MM.1S (cell line): ENCODE measurements at regions not wholly inside any gene's neighbourhood (a gene's known extent, or its start where the extent isn't known, plus 50 kb on each side); places are given as distances from the start of the nearest gene placed in this dataset.

Experiments
- DNase-seq: peaks from one replicate; pipeline ENCODE4 v3.0.0-alpha.2; 2015
- H2AFZ ChIP-seq: fragments of 300-600 bp; sonication (generic); 2 replicates; pipeline ENCODE4 v1.6.0; 2016; ENCODE audit warnings: antibody characterized with exemption, low read length
- H3F3A ChIP-seq: fragments of 300-600 bp; sonication (generic); 2 replicates; pipeline ENCODE4 v1.6.1; 2016; ENCODE audit warnings: mild to moderate bottlenecking, antibody characterized with exemption, low read length, moderate library complexity, mixed read lengths; ENCODE audit not compliant: insufficient read depth
- H3K27ac ChIP-seq: fragments of 300-600 bp; sonication (generic); 2 replicates; pipeline ENCODE4 v1.5.1; 2016; ENCODE audit warnings: mild to moderate bottlenecking, low read length
- H3K27me3 ChIP-seq: fragments of 300-600 bp; sonication (generic); replicated peaks from 2 replicates; pipeline ENCODE4 v1.6.0; 2016; ENCODE audit warnings: low read length; ENCODE audit not compliant: insufficient read depth
- H3K36me3 ChIP-seq: fragments of 300-600 bp; sonication (generic); replicated peaks from 2 replicates; pipeline ENCODE4 v1.6.1; 2016; ENCODE audit warnings: mild to moderate bottlenecking, low read length, mixed read lengths; ENCODE audit not compliant: insufficient read depth
- H3K4me1 ChIP-seq: fragments of 300-600 bp; sonication (generic); 2 replicates; pipeline ENCODE4 v1.6.1; 2016; ENCODE audit warnings: low read length, mixed read lengths
- H3K4me2 ChIP-seq: fragments of 300-600 bp; sonication (generic); 2 replicates; pipeline ENCODE4 v1.6.0; 2016; ENCODE audit warnings: low read depth, low read length
- H3K4me3 ChIP-seq: fragments of 300-600 bp; sonication (generic); 2 replicates; pipeline ENCODE4 v1.5.1; 2016; ENCODE audit warnings: low read length, mixed read lengths
- H3K79me2 ChIP-seq: fragments of 300-600 bp; sonication (generic); 2 replicates; pipeline ENCODE4 v1.6.1; 2016; ENCODE audit warnings: mixed run types, low read length, mixed read lengths
- H3K9ac ChIP-seq: fragments of 300-600 bp; sonication (generic); 2 replicates; pipeline ENCODE4 v1.6.1; 2016; ENCODE audit warnings: low read length, mixed read lengths
- H3K9me2 ChIP-seq: fragments of 300-600 bp; sonication (generic); replicated peaks from 2 replicates; pipeline ENCODE4 v1.6.1; 2016; ENCODE audit warnings: mild to moderate bottlenecking, low read length, mixed read lengths; ENCODE audit not compliant: insufficient read depth
- H3K9me3 ChIP-seq: fragments of 300-600 bp; sonication (generic); replicated peaks from 2 replicates; pipeline ENCODE4 v1.6.1; 2016; ENCODE audit warnings: mild to moderate bottlenecking, low read length, mixed read lengths; ENCODE audit not compliant: insufficient read depth
- H4K20me1 ChIP-seq: fragments of 300-600 bp; sonication (generic); 2 replicates; pipeline ENCODE4 v1.6.1; 2016; ENCODE audit warnings: mild to moderate bottlenecking, low read length, moderate library complexity, mixed read lengths; ENCODE audit not compliant: insufficient read depth
- EZH2 ChIP-seq: fragments of 300-600 bp; sonication (generic); optimal IDR thresholded peaks from 2 replicates; pipeline ENCODE3; 2017; ENCODE audit warnings: low read depth, mild to moderate bottlenecking, antibody characterized with exemption, low read length, mixed read lengths
- EZH2phosphoT487 ChIP-seq: fragments of 300-600 bp; sonication (generic); IDR thresholded peaks from 2 replicates; pipeline ENCODE4 v1.6.1; 2018; ENCODE audit warnings: antibody characterized with exemption, low read length
- TF ChIP-seq, protein P1 (sequence below): fragments of 300-600 bp; sonication (generic); IDR thresholded peaks from 2 replicates; pipeline ENCODE4 v1.5.1; 2016; ENCODE audit warnings: antibody characterized with exemption, low read length, mixed read lengths

DNA sequence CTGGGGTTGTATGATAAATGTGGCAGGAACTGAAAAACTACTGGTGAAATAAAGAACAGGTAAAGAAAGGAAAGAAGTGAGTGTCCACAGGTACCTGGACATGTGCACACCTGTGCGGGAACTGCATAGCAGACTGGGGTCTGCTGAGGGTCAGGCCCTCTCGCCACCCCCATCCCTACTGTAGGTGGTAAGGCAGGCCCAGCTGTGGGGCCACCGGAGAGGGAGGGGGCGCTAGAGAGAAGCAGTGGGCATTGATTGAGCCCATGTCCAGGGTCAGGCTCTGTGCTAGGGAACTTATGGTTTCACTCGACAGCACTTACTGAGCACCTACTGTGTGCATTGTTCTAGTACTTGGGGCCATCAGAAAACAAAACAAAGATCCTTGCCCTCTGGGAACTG, 400.5 kb downstream of the MATN1 start:
- no peak overlapping the region for H3K4me3 ChIP-seq
- H4K20me1 ChIP-seq = no peaks in the 10 kb centered on the region
- no peaks in the 10 kb centered on the region for H3K9me3 ChIP-seq
- TF ChIP-seq, protein P1, sequence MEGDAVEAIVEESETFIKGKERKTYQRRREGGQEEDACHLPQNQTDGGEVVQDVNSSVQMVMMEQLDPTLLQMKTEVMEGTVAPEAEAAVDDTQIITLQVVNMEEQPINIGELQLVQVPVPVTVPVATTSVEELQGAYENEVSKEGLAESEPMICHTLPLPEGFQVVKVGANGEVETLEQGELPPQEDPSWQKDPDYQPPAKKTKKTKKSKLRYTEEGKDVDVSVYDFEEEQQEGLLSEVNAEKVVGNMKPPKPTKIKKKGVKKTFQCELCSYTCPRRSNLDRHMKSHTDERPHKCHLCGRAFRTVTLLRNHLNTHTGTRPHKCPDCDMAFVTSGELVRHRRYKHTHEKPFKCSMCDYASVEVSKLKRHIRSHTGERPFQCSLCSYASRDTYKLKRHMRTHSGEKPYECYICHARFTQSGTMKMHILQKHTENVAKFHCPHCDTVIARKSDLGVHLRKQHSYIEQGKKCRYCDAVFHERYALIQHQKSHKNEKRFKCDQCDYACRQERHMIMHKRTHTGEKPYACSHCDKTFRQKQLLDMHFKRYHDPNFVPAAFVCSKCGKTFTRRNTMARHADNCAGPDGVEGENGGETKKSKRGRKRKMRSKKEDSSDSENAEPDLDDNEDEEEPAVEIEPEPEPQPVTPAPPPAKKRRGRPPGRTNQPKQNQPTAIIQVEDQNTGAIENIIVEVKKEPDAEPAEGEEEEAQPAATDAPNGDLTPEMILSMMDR = no peak
- no peak for TF ChIP-seq EZH2
- no peak for TF ChIP-seq EZH2phosphoT487
- no peaks in the 10 kb centered on the region for H3F3A ChIP-seq
- H3K9me2 ChIP-seq = no peaks in the 10 kb centered on the region
- H3K4me1 ChIP-seq = no peaks in the 10 kb centered on the region
- H3K36me3 ChIP-seq = no peaks in the 10 kb centered on the region
- peaks cover 97% of the 10 kb centered on the region for H3K27me3 ChIP-seq
- H2AFZ ChIP-seq = no peak overlapping the region
- DNase-seq = no peak
- no peak overlapping the region for H3K9ac ChIP-seq
- no peak overlapping the region for H3K4me2 ChIP-seq
- H3K27ac ChIP-seq = no peak overlapping the region
- no peaks in the 10 kb centered on the region for H3K79me2 ChIP-seq

DNA sequence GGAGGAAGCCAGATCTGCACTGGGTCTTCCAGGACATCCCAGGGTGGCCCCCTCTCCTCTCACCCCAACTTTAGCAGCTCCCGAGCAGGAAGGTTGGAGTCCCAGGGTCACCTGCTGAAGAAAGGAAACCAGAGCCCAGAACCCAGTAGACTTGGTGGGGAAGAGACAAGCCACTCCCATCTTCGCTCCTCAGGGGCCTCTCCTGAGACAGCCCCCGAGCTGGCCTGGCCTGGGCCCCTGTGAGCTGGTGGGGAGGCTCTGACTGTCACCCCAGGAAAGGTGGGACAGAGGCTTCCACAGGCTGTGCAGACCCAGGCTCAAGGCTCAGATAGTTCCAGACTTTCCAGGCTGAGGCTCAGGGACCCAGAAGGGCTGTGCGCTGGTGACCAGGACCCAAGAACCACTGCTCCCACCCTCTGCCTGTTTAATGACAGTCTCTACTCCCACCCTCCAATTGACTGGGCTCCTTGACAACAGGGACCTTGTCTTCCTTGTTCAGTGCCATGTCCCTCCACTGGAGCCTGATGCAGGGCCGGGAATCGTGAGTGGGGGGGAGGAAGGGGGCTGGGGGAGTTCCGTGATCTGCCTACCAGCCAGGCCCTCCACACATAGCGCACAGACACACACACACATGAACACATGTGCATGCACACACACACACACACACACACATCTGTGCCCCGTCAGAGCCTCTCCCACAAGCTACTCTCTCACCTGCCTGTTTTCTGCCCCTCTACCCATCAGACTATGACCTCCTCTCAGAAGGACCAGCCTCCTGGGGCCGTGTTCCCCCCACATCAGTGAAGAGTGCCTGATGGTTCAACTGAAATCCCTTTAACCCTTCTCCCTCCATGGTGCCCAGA, 401.2 kb downstream of the MATN1 start:
- Histone ChIP-seq H3K27me3 (peaks cover 97% of the 10 kb centered on the region), H3K4me2 (no peak overlapping the region), H2AFZ (no peak overlapping the region), H3K9me3 (no peaks in the 10 kb centered on the region), H3K9ac (no peak overlapping the region), H3K27ac (no peak overlapping the region), H3K4me3 (no peak overlapping the region), H4K20me1 (no peaks in the 10 kb centered on the region), H3K79me2 (no peaks in the 10 kb centered on the region), H3K4me1 (no peaks in the 10 kb centered on the region), H3F3A (no peaks in the 10 kb centered on the region), H3K36me3 (no peaks in the 10 kb centered on the region), H3K9me2 (no peaks in the 10 kb centered on the region)
- TF ChIP-seq, protein P1 = no peak
- TF ChIP-seq EZH2phosphoT487 (no peak), EZH2 (no peak)
- DNase-seq = no peak

DNA sequence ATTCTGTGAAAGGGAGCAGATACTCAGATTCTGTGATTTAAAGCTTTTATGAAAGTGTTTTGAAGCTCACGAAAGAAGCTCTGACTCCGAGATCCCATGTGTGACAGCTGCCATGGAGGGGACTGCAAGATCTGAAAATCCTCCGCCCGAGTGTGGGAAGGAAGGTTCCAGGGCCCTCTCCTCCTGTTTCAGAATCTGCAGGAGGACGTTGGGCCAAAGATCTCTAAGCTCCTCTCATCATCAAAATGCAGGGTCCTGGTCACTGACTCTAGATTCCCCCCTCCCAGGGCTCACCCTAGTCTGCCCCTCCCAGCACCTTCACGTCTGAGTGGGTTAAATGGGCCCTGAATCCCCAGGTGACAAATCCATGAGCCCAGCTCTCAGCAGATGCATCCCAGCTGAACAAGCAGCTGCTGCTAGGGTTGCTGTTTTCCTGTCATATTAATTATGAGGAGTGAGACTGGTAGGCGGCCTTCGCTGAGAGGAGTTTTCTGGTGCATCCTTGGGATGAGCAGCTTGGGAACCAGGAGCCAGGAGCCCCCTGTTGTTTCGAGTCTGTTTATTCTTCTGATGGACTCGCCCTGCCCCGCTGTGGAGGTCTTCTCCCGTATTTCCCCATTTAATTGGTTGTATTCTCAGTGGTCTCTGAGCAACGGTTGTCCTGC, 402.0 kb downstream of the MATN1 start:
- H3K27ac ChIP-seq = no peak overlapping the region
- H3K4me2 ChIP-seq = no peak overlapping the region
- H2AFZ ChIP-seq = no peak overlapping the region
- H3K9me3 ChIP-seq = no peaks in the 10 kb centered on the region
- DNase-seq = no peak
- H3K9ac ChIP-seq = no peak overlapping the region
- H3K4me1 ChIP-seq = no peaks in the 10 kb centered on the region
- no peaks in the 10 kb centered on the region for H3F3A ChIP-seq
- H3K27me3 ChIP-seq = peaks cover 94% of the 10 kb centered on the region
- no peaks in the 10 kb centered on the region for H3K36me3 ChIP-seq
- H3K9me2 ChIP-seq = no peaks in the 10 kb centered on the region
- H4K20me1 ChIP-seq = no peaks in the 10 kb centered on the region
- no peak for TF ChIP-seq EZH2phosphoT487
- no peak overlapping the region for H3K4me3 ChIP-seq
- H3K79me2 ChIP-seq = no peaks in the 10 kb centered on the region

GRCh38 chr1:30320581-30320890, 402.8 kb downstream of the MATN1 start:
- Histone ChIP-seq H3K9ac (no peak overlapping the region), H3K27me3 (peaks cover 94% of the 10 kb centered on the region), H2AFZ (no peak overlapping the region), H3K4me1 (no peaks in the 10 kb centered on the region), H3K9me2 (no peaks in the 10 kb centered on the region), H3K27ac (no peak overlapping the region), H4K20me1 (no peaks in the 10 kb centered on the region), H3K4me3 (no peak overlapping the region), H3K79me2 (no peaks in the 10 kb centered on the region), H3F3A (no peaks in the 10 kb centered on the region), H3K4me2 (no peak overlapping the region), H3K9me3 (no peaks in the 10 kb centered on the region), H3K36me3 (no peaks in the 10 kb centered on the region)
- TF ChIP-seq, protein P1 = no peak
- TF ChIP-seq EZH2phosphoT487 (no peak), EZH2 (no peak)
- no peak for DNase-seq
